Neural cell (in vitro differentiated cells): ENCODE measurements at regions not wholly inside any gene's neighbourhood (a gene's known extent, or its start where the extent isn't known, plus 50 kb on each side); places are given as distances from the start of the nearest gene placed in this dataset.
"Not testable (repeated sequence)": the region's sequence is repeated elsewhere in the genome, so short reads cannot be mapped to it uniquely, and the experiment has no call there.

ENCODE experiments used
- H2AFZ ChIP-seq: fragments of 200-600, 300-800 bp; sonication (generic), shearing (Covaris generic); 2 replicates; pipeline ENCODE4 v1.6.0; 2014; ENCODE audit warnings: low read depth, mild to moderate bottlenecking, antibody characterized with exemption, low read length, moderate library complexity
- H3F3A ChIP-seq: fragments of 200-600 bp; shearing (Covaris generic); 2 replicates; pipeline ENCODE4 v1.6.1; 2016; ENCODE audit warnings: mild to moderate bottlenecking, moderate library complexity, mixed read lengths, antibody characterized with exemption, low read length; ENCODE audit not compliant: insufficient read depth, poor library complexity, severe bottlenecking
- H3K27ac ChIP-seq: fragments of 200-600, 300-800 bp; sonication (generic), shearing (Covaris generic); 2 replicates; pipeline ENCODE4 v1.5.1; 2014; ENCODE audit warnings: mild to moderate bottlenecking, low read length, moderate library complexity
- H3K27me3 ChIP-seq: fragments of 300-800, 200-600 bp; sonication (generic), shearing (Covaris generic); 2 replicates; pipeline ENCODE4 v1.6.0; 2014; ENCODE audit warnings: mild to moderate bottlenecking, low read depth, low read length, moderate library complexity; ENCODE audit not compliant: insufficient read depth
- H3K36me3 ChIP-seq: fragments of 300-800, 200-600 bp; sonication (generic), shearing (Covaris generic); 2 replicates; pipeline ENCODE4 v1.5.1; 2014; ENCODE audit warnings: mild to moderate bottlenecking, antibody characterized with exemption, low read length, moderate library complexity; ENCODE audit not compliant: insufficient read depth
- H3K4me2 ChIP-seq: fragments of 300-800, 200-600 bp; sonication (generic), shearing (Covaris generic); 2 replicates; pipeline ENCODE4 v1.6.0; 2014; ENCODE audit warnings: mild to moderate bottlenecking, low read length
- H3K4me3 ChIP-seq: fragments of 300-800, 200-600 bp; sonication (generic), shearing (Covaris generic); 2 replicates; pipeline ENCODE4 v1.5.1; 2014; ENCODE audit warnings: mild to moderate bottlenecking, low read length, moderate library complexity
- H3K79me2 ChIP-seq: fragments of 200-600 bp; shearing (Covaris generic); replicated peaks from 2 replicates; pipeline ENCODE4 v1.6.0; 2014; ENCODE audit warnings: mild to moderate bottlenecking, low read length, moderate library complexity; ENCODE audit not compliant: insufficient read depth
- H3K9ac ChIP-seq: fragments of 300-800, 200-600 bp; sonication (generic), shearing (Covaris generic); 2 replicates; pipeline ENCODE4 v1.6.1; 2016; ENCODE audit warnings: mild to moderate bottlenecking, low read length, mixed read lengths
- H3K9me2 ChIP-seq: fragments of 200-600 bp; shearing (Covaris generic); 2 replicates; pipeline ENCODE4 v1.6.1; 2016; ENCODE audit warnings: mild to moderate bottlenecking, low read length, mixed read lengths; ENCODE audit not compliant: insufficient read depth
- H3K9me3 ChIP-seq: fragments of 200-600, 300-800 bp; sonication (generic), shearing (Covaris generic); 2 replicates; pipeline ENCODE4 v1.6.1; 2016; ENCODE audit warnings: mild to moderate bottlenecking, mixed run types, low read length, moderate library complexity, mixed read lengths
- H4K20me1 ChIP-seq: fragments of 200-600 bp; shearing (Covaris generic); 2 replicates; pipeline ENCODE4 v1.6.1; 2016; ENCODE audit warnings: mild to moderate bottlenecking, mixed run types; ENCODE audit not compliant: insufficient read depth
- EP300 ChIP-seq: fragments of 450-650 bp; conservative IDR thresholded peaks from 2 replicates; pipeline ENCODE4 v1.6.1; 2014; ENCODE audit warnings: antibody characterized with exemption, mild to moderate bottlenecking, moderate library complexity; ENCODE audit not compliant: poor library complexity, severe bottlenecking
- EZH2 ChIP-seq: fragments of 200-600, 300-800 bp; shearing (Covaris generic), sonication (generic); IDR thresholded peaks from 2 replicates; pipeline ENCODE4 v1.6.1; 2014; ENCODE audit warnings: antibody characterized with exemption, low read length, borderline replicate concordance, mild to moderate bottlenecking; ENCODE audit not compliant: insufficient read depth, poor library complexity, severe bottlenecking
- MXI1 ChIP-seq: fragments of 450-650 bp; conservative IDR thresholded peaks from 2 replicates; pipeline ENCODE4 v1.6.1; 2014; ENCODE audit warnings: antibody characterized with exemption, mild to moderate bottlenecking; ENCODE audit not compliant: poor library complexity, severe bottlenecking
- POLR2AphosphoS5 ChIP-seq: IDR thresholded peaks from 2 replicates; pipeline ENCODE4 v1.6.1; 2012
- RAD21 ChIP-seq: fragments of 450-650 bp; conservative IDR thresholded peaks from 2 replicates; pipeline ENCODE4 v1.6.1; 2014; ENCODE audit warnings: antibody characterized with exemption, mild to moderate bottlenecking, moderate library complexity
- SMC3 ChIP-seq: fragments of 450-650 bp; conservative IDR thresholded peaks from 2 replicates; pipeline ENCODE4 v1.6.1; 2014; ENCODE audit warnings: antibody characterized with exemption, mild to moderate bottlenecking, moderate library complexity; ENCODE audit not compliant: poor library complexity
- TAF1 ChIP-seq: IDR thresholded peaks from 2 replicates; pipeline ENCODE4 v1.6.1; 2012; ENCODE audit warnings: low read depth
- TF ChIP-seq, protein P1 (sequence below): IDR thresholded peaks from 2 replicates; pipeline ENCODE4 v1.6.1; 2012; ENCODE audit warnings: borderline replicate concordance
- TF ChIP-seq, protein P2 (sequence below): fragments of 450-650 bp; IDR thresholded peaks from 2 replicates; pipeline ENCODE4 v1.5.1; 2014; ENCODE audit warnings: antibody characterized with exemption, mild to moderate bottlenecking, moderate library complexity; ENCODE audit not compliant: poor library complexity, severe bottlenecking

DNA sequence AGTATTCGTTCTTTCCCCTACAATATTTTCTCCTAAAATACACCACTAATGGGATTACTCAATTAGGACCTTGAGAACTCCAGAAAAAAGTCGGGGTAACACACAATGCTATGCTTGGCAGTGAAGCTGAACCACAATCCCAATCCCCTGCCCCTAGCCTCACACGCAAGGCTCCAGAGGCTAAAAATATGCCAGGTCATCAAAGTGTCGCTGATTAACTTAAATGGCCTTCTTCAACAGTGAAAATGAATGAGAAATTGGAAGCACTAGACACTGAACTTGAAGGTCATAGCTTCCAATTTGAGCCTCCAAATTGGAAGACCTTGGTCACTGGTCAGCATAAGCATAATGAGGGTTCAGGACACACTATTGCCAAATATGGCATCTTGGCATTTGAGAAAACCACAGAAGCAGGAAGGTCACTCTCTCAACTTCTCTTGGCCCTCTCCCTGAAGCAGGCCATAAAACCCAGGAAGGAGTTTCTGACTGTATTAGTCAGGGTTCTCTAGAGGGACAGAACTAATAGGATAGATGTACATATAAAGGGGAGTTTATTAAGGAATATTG lies 86.0 kb upstream of the SATB2 start:
- no peak overlapping the region for H3K9ac ChIP-seq
- TF ChIP-seq, protein P1, sequence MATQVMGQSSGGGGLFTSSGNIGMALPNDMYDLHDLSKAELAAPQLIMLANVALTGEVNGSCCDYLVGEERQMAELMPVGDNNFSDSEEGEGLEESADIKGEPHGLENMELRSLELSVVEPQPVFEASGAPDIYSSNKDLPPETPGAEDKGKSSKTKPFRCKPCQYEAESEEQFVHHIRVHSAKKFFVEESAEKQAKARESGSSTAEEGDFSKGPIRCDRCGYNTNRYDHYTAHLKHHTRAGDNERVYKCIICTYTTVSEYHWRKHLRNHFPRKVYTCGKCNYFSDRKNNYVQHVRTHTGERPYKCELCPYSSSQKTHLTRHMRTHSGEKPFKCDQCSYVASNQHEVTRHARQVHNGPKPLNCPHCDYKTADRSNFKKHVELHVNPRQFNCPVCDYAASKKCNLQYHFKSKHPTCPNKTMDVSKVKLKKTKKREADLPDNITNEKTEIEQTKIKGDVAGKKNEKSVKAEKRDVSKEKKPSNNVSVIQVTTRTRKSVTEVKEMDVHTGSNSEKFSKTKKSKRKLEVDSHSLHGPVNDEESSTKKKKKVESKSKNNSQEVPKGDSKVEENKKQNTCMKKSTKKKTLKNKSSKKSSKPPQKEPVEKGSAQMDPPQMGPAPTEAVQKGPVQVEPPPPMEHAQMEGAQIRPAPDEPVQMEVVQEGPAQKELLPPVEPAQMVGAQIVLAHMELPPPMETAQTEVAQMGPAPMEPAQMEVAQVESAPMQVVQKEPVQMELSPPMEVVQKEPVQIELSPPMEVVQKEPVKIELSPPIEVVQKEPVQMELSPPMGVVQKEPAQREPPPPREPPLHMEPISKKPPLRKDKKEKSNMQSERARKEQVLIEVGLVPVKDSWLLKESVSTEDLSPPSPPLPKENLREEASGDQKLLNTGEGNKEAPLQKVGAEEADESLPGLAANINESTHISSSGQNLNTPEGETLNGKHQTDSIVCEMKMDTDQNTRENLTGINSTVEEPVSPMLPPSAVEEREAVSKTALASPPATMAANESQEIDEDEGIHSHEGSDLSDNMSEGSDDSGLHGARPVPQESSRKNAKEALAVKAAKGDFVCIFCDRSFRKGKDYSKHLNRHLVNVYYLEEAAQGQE, result no peak
- TF ChIP-seq, protein P2, sequence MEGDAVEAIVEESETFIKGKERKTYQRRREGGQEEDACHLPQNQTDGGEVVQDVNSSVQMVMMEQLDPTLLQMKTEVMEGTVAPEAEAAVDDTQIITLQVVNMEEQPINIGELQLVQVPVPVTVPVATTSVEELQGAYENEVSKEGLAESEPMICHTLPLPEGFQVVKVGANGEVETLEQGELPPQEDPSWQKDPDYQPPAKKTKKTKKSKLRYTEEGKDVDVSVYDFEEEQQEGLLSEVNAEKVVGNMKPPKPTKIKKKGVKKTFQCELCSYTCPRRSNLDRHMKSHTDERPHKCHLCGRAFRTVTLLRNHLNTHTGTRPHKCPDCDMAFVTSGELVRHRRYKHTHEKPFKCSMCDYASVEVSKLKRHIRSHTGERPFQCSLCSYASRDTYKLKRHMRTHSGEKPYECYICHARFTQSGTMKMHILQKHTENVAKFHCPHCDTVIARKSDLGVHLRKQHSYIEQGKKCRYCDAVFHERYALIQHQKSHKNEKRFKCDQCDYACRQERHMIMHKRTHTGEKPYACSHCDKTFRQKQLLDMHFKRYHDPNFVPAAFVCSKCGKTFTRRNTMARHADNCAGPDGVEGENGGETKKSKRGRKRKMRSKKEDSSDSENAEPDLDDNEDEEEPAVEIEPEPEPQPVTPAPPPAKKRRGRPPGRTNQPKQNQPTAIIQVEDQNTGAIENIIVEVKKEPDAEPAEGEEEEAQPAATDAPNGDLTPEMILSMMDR, result no peak
- TF ChIP-seq SMC3, result no peak
- TF ChIP-seq MXI1, result no peak
- no peak for TF ChIP-seq RAD21
- no peak for TF ChIP-seq POLR2AphosphoS5
- no peak for TF ChIP-seq TAF1
- no peak for TF ChIP-seq EZH2
- no peak for TF ChIP-seq EP300
- H3K9me3 ChIP-seq, result no peaks in the 10 kb centered on the region
- no peaks in the 10 kb centered on the region for H3K27me3 ChIP-seq
- H3F3A ChIP-seq, result no peaks in the 10 kb centered on the region
- H3K4me3 ChIP-seq, result no peak overlapping the region
- H2AFZ ChIP-seq, result no peak overlapping the region
- no peaks in the 10 kb centered on the region for H3K36me3 ChIP-seq
- H3K79me2 ChIP-seq, result no peaks in the 10 kb centered on the region
- no peak overlapping the region for H3K4me2 ChIP-seq
- no peak overlapping the region for H3K27ac ChIP-seq
- H3K9me2 ChIP-seq, result no peaks in the 10 kb centered on the region
- no peaks in the 10 kb centered on the region for H4K20me1 ChIP-seq

DNA sequence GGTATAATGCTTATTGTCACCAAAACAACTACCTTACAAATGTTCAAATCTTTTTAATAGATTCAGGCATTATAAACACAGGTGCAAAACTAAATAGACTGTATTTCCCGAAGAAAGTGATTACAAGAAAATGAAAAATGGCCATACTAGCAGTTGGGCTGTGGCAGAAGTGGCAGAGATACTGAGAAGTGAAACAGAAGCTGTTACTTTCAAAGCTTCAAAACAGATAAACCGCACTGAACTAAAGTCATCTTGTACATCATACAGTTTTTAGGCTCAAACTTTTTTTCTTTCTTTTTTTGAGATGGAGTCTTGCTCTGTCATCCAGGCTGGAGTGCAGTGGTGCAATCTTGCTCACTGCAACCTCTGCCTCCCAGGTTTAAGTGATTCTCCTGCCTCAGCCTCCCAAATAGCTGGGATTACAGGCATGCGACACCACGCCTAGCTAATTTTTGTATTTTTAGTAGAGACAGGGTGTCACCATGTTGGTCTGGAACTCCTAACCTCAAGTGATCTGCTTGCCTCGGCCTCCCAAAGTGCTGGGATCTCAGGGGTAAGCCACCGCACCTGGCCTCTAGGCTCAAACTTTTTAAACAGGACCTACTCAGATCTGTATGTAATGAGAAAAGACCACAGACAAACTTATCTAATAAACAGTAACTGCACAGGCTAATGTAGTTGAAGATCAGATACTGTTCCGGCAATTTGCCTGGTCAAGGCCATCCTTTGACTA lies 77.9 kb upstream of the SATB2 start:
- Histone ChIP-seq H3K9me3 (no peaks in the 10 kb centered on the region), H2AFZ (no peak overlapping the region), H3K4me3 (no peak overlapping the region), H4K20me1 (no peaks in the 10 kb centered on the region), H3K27me3 (no peaks in the 10 kb centered on the region), H3K9ac (no peak overlapping the region), H3K36me3 (no peaks in the 10 kb centered on the region), H3K27ac (no peak overlapping the region), H3K4me2 (no peak overlapping the region), H3K9me2 (no peaks in the 10 kb centered on the region), H3K79me2 (no peaks in the 10 kb centered on the region), H3F3A (no peaks in the 10 kb centered on the region)
- TF ChIP-seq SMC3, result no peak
- TF ChIP-seq TAF1, result no peak
- TF ChIP-seq EP300, result no peak
- TF ChIP-seq, protein P2, result no peak
- TF ChIP-seq EZH2, result no peak
- TF ChIP-seq POLR2AphosphoS5, result no peak
- TF ChIP-seq, protein P1, result no peak
- TF ChIP-seq RAD21, result no peak
- TF ChIP-seq MXI1, result no peak

DNA sequence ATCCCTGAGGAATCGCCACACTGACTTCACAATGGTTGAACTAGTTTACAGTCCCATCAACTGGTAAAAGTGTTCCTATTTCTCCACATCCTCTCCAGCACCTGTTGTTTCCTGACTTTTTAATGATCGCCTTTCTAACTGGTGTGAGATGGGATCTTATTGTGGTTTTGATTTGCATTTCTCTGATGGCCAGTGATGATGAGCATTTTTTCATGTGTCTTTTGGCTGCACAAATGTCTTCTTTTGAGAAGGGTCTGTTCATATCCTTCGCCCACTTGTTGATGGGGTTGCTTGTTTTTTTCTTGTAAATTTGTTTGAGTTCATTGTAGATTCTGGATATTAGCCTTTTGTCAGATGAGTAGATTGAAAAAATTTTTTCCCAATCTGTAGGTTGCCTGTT lies 76.1 kb upstream of the SATB2 start:
- H4K20me1 ChIP-seq, H3F3A ChIP-seq, H3K4me2 ChIP-seq, H3K9ac ChIP-seq, H3K79me2 ChIP-seq, H3K27me3 ChIP-seq, H3K9me2 ChIP-seq, H2AFZ ChIP-seq, H3K4me3 ChIP-seq, H3K36me3 ChIP-seq, H3K27ac ChIP-seq, H3K9me3 ChIP-seq: not testable (repeated sequence)
